Gastrocnemius medialis (tissue), 4 donors: ENCODE measurements at regions not wholly inside any gene's neighbourhood (a gene's known extent, or its start where the extent isn't known, plus 50 kb on each side); places are given as distances from the start of the nearest gene placed in this dataset.
"Not testable (repeated sequence)": the region's sequence is repeated elsewhere in the genome, so short reads cannot be mapped to it uniquely, and the experiment has no call there.

Source experiments
- ATAC-seq, 2 donors: fragments of 150-250 bp; one replicate each; pipeline ENCODE4 v1.9.1; 2016
- DNase-seq, 2 donors: peaks; one replicate each; pipeline ENCODE4 v3.0.0-alpha.2; 2019
- H3K27ac ChIP-seq, 4 donors: fragments of 200-600 bp; sonication (generic); 1 replicate in 1 of 4; 2 replicates in 3 of 4; pipeline ENCODE4 v1.5.1; 2016 to 2018; ENCODE audit warnings: mild to moderate bottlenecking in 2 of 4, moderate library complexity in 1 of 4
- H3K27me3 ChIP-seq, 3 donors: fragments of 200-600 bp; sonication (generic) in 2 of 3; 1 replicate in 1 of 3; 2 replicates in 2 of 3; pipeline versions ENCODE4 v1.5.1 to v1.6.0; 2016 to 2019; ENCODE audit warnings: mild to moderate bottlenecking in 1 of 3, moderate library complexity in 1 of 3
- H3K36me3 ChIP-seq, 2 donors: fragments of 200-600 bp; sonication (generic) in 1 of 2; one replicate each; pipeline ENCODE4 v1.5.1; 2017 to 2018
- H3K4me1 ChIP-seq, 2 donors: fragments of 200-600 bp; sonication (generic) in 1 of 2; one replicate each; pipeline ENCODE4 v1.5.1; 2016 to 2017; ENCODE audit warnings: mild to moderate bottlenecking in 2 of 2
- H3K4me3 ChIP-seq, 4 donors: fragments of 200-600 bp; sonication (generic) in 3 of 4; 1 replicate in 1 of 4; 2 replicates in 3 of 4; pipeline ENCODE4 v1.5.1; 2016 to 2019; ENCODE audit warnings: mild to moderate bottlenecking in 2 of 4
- H3K9me3 ChIP-seq, 3 donors: fragments of 200-600 bp; sonication (generic) in 2 of 3; 1 replicate in 1 of 3; 2 replicates in 2 of 3; pipeline ENCODE4 v1.5.1; 2016 to 2019
- CTCF ChIP-seq, 5 experiments: fragments of 450-650 bp in 3 of 5; fragments of 200-600 bp in 2 of 5; sonication (generic) in 2 of 5; IDR thresholded peaks in 4 of 5; conservative IDR thresholded peaks in 1 of 5; 1 replicate in 4 of 5; 2 replicates in 1 of 5; pipeline ENCODE4 v1.5.1; 2016 to 2019; ENCODE audit warnings: antibody characterized with exemption in 5 of 5, mild to moderate bottlenecking in 3 of 5, moderate library complexity in 3 of 5
- POLR2A ChIP-seq, 2 donors: fragments of 450-650 bp; IDR thresholded peaks; one replicate each; pipeline ENCODE4 v1.6.1; 2017; ENCODE audit warnings: antibody characterized with exemption in 2 of 2, mild to moderate bottlenecking in 2 of 2, moderate library complexity in 2 of 2
- in situ Hi-C, 4 donors: fragments of 200-750 bp; cut with MboI; loops; one replicate each; pipeline versions ENCODE4 v1.15.0 to v1.8.0; 2017; ENCODE audit warnings: low sequenced_read_pairs in 4 of 4
- intact Hi-C: fragments of 100-400 bp; cut with DNase I; formaldehyde crosslinking; loops from one replicate; pipeline ENCODE4 v1.15.1; 2023; ENCODE audit warnings: low total_unique reads

GRCh38 chrX:18034945-18035344 lies 173.8 kb upstream of the RAI2 start:
- no peak overlapping the region for H3K4me3 ChIP-seq
- no peaks in the 10 kb centered on the region for H3K9me3 ChIP-seq
- TF ChIP-seq CTCF (IDR thresholded peaks at IDR 0.05 in 4 of 5, conservative IDR thresholded peaks at IDR 0.05 in 1 of 5), result no peak
- no peak for TF ChIP-seq POLR2A (IDR thresholded peaks at IDR 0.05)
- DNase-seq, result no peak
- H3K36me3 ChIP-seq, result no peaks in the 10 kb centered on the region
- intact Hi-C loops, result no loop called here
- H3K27ac ChIP-seq, result no peak overlapping the region
- in situ Hi-C loops, result no loop called here
- no peaks in the 10 kb centered on the region for H3K4me1 ChIP-seq
- H3K27me3 ChIP-seq, result no peaks in the 10 kb centered on the region
- no peak for ATAC-seq

- in situ Hi-C loops, result no loop called here
Observed at GRCh38 chrX:18034504-18034903, 173.4 kb upstream of the RAI2 start.

GRCh38 chrX:18032486-18033221 lies 171.6 kb upstream of the RAI2 start:
- DNase-seq (no peak), ATAC-seq (no peak)
- H3K36me3 ChIP-seq, result no peaks in the 10 kb centered on the region
- no peak overlapping the region for H3K4me3 ChIP-seq
- H3K9me3 ChIP-seq, result no peaks in the 10 kb centered on the region
- in situ Hi-C loops, result no loop called here
- H3K27ac ChIP-seq, result no peak overlapping the region
- no peaks in the 10 kb centered on the region for H3K4me1 ChIP-seq
- TF ChIP-seq CTCF (IDR thresholded peaks at IDR 0.05 in 4 of 5, conservative IDR thresholded peaks at IDR 0.05 in 1 of 5), result no peak
- no peak for TF ChIP-seq POLR2A (IDR thresholded peaks at IDR 0.05)
- intact Hi-C loops, result no loop called here
- H3K27me3 ChIP-seq, result no peaks in the 10 kb centered on the region

More at GRCh38 chrX:18034504-18034903, 173.4 kb upstream of the RAI2 start:
- TF ChIP-seq CTCF (IDR thresholded peaks at IDR 0.05 in 4 of 5, conservative IDR thresholded peaks at IDR 0.05 in 1 of 5), result no peak
- TF ChIP-seq POLR2A (IDR thresholded peaks at IDR 0.05), result no peak
- H3K4me3 ChIP-seq, result no peak overlapping the region
- intact Hi-C loops, result no loop called here
- no peaks in the 10 kb centered on the region for H3K27me3 ChIP-seq
- DNase-seq, result no peak
- no peaks in the 10 kb centered on the region for H3K4me1 ChIP-seq
- H3K9me3 ChIP-seq, result no peaks in the 10 kb centered on the region
- H3K27ac ChIP-seq, result no peak overlapping the region
- ATAC-seq, result no peak
- H3K36me3 ChIP-seq, result no peaks in the 10 kb centered on the region

- no peaks in the 10 kb centered on the region for H3K36me3 ChIP-seq
- no peak for ATAC-seq
- in situ Hi-C loops, result no loop called here
Observed at GRCh38 chrX:18031726-18032375, 170.8 kb upstream of the RAI2 start.

GRCh38 chrX:18030656-18031055 lies 169.6 kb upstream of the RAI2 start:
- H3K27me3 ChIP-seq, H3K4me1 ChIP-seq, DNase-seq, H3K9me3 ChIP-seq, in situ Hi-C loops, intact Hi-C loops, H3K27ac ChIP-seq, ATAC-seq, H3K36me3 ChIP-seq, H3K4me3 ChIP-seq: not testable (repeated sequence)

More at GRCh38 chrX:18031726-18032375, 170.8 kb upstream of the RAI2 start:
- H3K4me3 ChIP-seq, result no peak overlapping the region
- intact Hi-C loops, result no loop called here
- H3K27ac ChIP-seq, result no peak overlapping the region
- DNase-seq, result no peak
- TF ChIP-seq CTCF (IDR thresholded peaks at IDR 0.05 in 4 of 5, conservative IDR thresholded peaks at IDR 0.05 in 1 of 5) (no peak), POLR2A (IDR thresholded peaks at IDR 0.05) (no peak)
- no peaks in the 10 kb centered on the region for H3K9me3 ChIP-seq
- no peaks in the 10 kb centered on the region for H3K4me1 ChIP-seq
- H3K27me3 ChIP-seq, result no peaks in the 10 kb centered on the region
